Dermis blood vessel endothelial cell (primary cell): ENCODE measurements at regions not wholly inside any gene's neighbourhood (a gene's known extent, or its start where the extent isn't known, plus 50 kb on each side); places are given as distances from the start of the nearest gene placed in this dataset.
A peak's percentile ranks its signal among the peaks of the same experiment; 100 is the strongest.

Experiments
- DNase-seq: peaks from one replicate; pipeline ENCODE4 v3.0.0; 2010

- no peak for DNase-seq
Observed at GRCh38 chr20:6533761-6534479, 233.6 kb upstream of the BMP2 start.

- peak; percentile 13 for DNase-seq
Observed at GRCh38 chr20:6533351-6533750, 234.1 kb upstream of the BMP2 start.

GRCh38 chr20:6530779-6531315 is 236.6 kb upstream of the BMP2 start:
- no peak for DNase-seq

GRCh38 chr20:6530254-6530653 is 237.2 kb upstream of the BMP2 start:
- no peak for DNase-seq

- no peak for DNase-seq
Observed at GRCh38 chr20:6525447-6526303, 241.8 kb upstream of the BMP2 start.

GRCh38 chr20:6524305-6524704 is 243.2 kb upstream of the BMP2 start:
- no peak for DNase-seq

- DNase-seq: peak; percentile 47
Observed at GRCh38 chr20:6519556-6519955, 247.9 kb upstream of the BMP2 start.

GRCh38 chr20:6515261-6515660 is 252.2 kb upstream of the BMP2 start:
- DNase-seq: peak; percentile 50

GRCh38 chr20:6513599-6513998 is 253.9 kb upstream of the BMP2 start:
- DNase-seq: no peak

- no peak for DNase-seq
Observed at GRCh38 chr20:6509374-6509773, 258.1 kb upstream of the BMP2 start.

GRCh38 chr20:6506906-6507305 is 260.6 kb upstream of the BMP2 start:
- DNase-seq: no peak

- DNase-seq: no peak
Observed at GRCh38 chr20:6504826-6505225, 262.7 kb upstream of the BMP2 start.

GRCh38 chr20:6504179-6504578 is 263.3 kb upstream of the BMP2 start:
- no peak for DNase-seq

- no peak for DNase-seq
Observed at GRCh38 chr20:6502999-6503398, 264.5 kb upstream of the BMP2 start.

GRCh38 chr20:6502219-6502618 is 265.3 kb upstream of the BMP2 start:
- DNase-seq: no peak

GRCh38 chr20:6501061-6501460 is 266.4 kb upstream of the BMP2 start:
- DNase-seq: peak; percentile 85

- no peak for DNase-seq
Observed at GRCh38 chr20:6499566-6499965, 267.9 kb upstream of the BMP2 start.

- no peak for DNase-seq
Observed at GRCh38 chr20:6496874-6497273, 270.6 kb upstream of the BMP2 start.

- no peak for DNase-seq
Observed at GRCh38 chr20:6495907-6496306, 271.6 kb upstream of the BMP2 start.

- peak; percentile 35 for DNase-seq
Observed at GRCh38 chr20:6492271-6493055, 275.0 kb upstream of the BMP2 start.

GRCh38 chr20:6490849-6491248 is 276.6 kb upstream of the BMP2 start:
- DNase-seq: no peak

- DNase-seq: no peak
Observed at GRCh38 chr20:6489361-6490171, 277.9 kb upstream of the BMP2 start.
